G401.6 (cell line): ENCODE measurements at regions not wholly inside any gene's neighbourhood (a gene's known extent, or its start where the extent isn't known, plus 50 kb on each side); places are given as distances from the start of the nearest gene placed in this dataset.

ENCODE experiments used
- FAIRE-seq: peaks from 2 replicates; lab custom pipeline; 2012; peaks lifted over from hg19 to GRCh38; lab: Jason Lieb, UNC

GRCh38 chr9:27888661-27889295, 315.5 kb upstream of the C9orf72 start:
- no peak for FAIRE-seq

- no peak for FAIRE-seq
These were observed 351.2 kb upstream of the C9orf72 start for GRCh38 chr9:27924502-27924901.

DNA sequence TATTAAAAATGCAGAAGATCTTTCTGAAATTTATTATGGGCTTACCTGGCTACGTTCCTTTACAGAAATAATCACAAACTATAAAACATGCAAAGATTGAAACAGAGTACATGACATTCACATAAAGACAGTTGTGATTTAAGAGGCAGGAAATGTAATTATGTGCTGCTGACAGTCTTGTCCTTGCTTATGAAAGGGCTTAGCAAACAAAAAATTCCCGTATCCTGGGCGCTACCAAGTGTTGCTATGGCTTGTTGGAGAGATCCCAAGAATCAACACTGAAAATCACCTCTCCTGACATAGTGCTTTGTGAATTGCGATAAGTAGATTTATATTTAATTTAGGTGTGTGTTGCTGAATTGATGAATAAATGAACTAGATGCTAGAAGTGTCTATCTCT, 352.5 kb upstream of the C9orf72 start:
- FAIRE-seq: no peak

- no peak for FAIRE-seq
These were observed 356.6 kb upstream of the C9orf72 start for GRCh38 chr9:27929841-27930240.

- FAIRE-seq: no peak
These were observed 360.1 kb upstream of the C9orf72 start for GRCh38 chr9:27933210-27934025.

GRCh38 chr9:27934471-27934870, 361.2 kb upstream of the C9orf72 start:
- no peak for FAIRE-seq

- FAIRE-seq: no peak
These were observed 365.9 kb upstream of the C9orf72 start for GRCh38 chr9:27939186-27939585.

DNA sequence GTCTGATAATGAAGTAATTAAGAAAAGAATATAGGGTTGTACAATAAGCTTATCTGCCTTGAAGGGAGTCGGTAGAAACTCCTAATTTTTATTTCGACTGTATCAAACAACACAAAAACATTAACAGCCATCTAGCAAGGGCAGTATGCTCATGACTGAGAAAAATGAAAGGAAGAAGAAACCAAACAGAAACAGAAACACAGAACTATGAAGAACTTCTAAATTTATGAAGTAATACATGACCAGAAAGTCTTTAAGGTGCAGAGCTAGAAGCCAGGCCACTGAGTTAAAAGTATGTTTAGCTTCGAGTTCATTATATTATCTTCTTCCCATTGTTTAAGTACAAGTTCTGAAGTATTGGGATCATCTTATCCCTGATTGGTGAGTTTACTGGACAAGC, 367.3 kb upstream of the C9orf72 start:
- FAIRE-seq: no peak

GRCh38 chr9:27943501-27943900, 370.2 kb upstream of the C9orf72 start:
- no peak for FAIRE-seq

- FAIRE-seq: no peak
These were observed 372.1 kb upstream of the C9orf72 start for GRCh38 chr9:27945386-27945785.

- no peak for FAIRE-seq
These were observed 377.1 kb upstream of the C9orf72 start for GRCh38 chr9:27950382-27950781.

GRCh38 chr9:27954858-27955257, 381.6 kb upstream of the C9orf72 start:
- FAIRE-seq: no peak

- no peak for FAIRE-seq
These were observed 390.6 kb upstream of the C9orf72 start for GRCh38 chr9:27963836-27964235.

GRCh38 chr9:27967210-27967609, 393.9 kb upstream of the C9orf72 start:
- FAIRE-seq: no peak

GRCh38 chr9:27977931-27978330, 404.6 kb upstream of the C9orf72 start:
- no peak for FAIRE-seq

DNA sequence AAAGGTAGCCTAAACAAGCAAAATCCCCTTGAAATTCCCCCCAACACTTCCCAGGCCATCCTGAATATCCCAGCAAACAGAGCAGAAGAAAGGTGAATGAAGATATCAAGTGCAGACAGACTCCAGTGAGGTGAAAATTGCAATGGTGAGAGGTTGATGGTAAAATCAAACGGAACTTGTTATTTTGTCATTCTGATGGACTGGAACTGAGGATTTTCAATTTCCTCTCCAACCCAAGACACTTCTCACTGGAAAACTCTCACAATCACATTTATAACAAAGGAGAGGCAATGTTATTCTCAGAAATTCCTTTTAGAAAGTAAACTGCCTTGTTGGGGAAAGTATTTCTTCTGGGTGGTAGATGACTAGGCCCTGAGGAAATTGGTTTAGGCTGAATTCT, 412.4 kb upstream of the C9orf72 start:
- FAIRE-seq: no peak

DNA sequence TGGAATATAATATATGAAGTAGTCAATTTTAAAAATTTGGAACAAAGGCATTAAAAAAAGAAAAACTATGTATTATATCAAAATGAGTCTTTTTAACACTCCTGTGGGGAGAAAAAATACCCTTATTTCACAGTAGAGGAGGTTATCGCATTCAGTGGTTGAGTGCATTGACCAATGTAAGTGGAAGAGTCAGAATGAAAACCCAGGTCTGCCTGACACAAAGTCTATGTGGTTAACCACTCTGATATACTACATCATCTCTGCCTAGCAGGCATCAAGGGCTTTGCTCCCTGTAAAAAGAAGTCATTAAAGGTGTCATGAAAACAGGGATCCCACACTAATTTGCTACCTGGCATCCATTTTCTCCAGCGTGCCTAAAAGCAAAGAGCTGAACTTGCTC, 417.2 kb upstream of the C9orf72 start:
- FAIRE-seq: no peak

DNA sequence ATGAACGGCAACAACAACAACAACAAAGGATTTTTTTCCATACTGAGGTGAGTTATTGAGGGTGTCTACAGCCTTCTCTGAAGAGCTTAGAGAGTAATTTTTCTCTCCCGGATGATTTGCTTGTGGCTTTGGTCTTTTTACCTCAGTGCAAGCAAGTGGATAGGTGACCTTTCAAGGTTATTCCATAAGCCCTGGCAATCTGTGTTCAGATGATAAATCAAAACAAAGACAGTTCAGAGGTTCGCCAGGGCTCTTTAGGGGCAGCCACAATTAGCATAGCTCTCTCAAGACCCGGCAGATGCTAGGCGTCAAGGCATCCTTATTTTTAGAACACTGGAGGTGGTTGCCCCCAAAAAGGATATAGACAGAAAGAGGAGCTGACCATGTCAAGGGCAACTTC, 417.9 kb upstream of the C9orf72 start:
- FAIRE-seq: no peak

DNA sequence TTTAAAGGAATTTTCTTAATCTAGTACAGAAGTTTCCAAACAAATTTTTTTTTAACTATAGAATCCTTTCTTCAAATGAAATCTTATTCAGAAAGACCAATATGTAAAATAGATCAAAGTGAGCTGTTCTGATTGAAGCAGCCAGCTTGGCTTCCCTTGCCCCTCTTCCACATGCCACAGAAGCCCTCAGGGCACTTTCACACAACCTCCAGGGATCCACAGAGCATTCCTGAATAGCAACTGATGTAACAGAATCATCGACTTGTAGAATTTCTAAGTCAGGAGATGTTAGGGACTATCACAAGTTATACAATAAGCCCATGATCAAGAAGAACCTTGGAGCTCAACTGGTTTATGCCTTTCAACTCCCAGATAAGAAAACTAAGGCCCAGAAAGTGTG, 427.8 kb upstream of the C9orf72 start:
- no peak for FAIRE-seq

DNA sequence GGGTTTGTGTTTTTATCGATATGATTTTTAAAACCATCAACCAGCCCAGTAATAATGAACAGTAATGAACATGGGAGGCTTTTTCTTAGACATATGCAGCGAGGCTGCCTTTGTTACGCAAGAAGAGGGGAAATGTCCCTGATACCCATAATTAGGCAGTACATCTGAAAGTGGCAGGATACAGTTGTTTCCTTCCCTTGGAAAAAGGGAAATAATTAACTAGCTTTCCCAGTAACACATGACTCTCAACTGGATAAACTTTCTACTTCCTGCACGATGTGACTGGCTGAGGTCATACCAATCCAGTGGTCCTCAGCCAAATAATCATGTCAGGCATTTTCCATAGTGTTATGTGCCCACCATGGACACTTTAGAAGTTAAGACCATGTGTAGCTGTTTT, 431.6 kb upstream of the C9orf72 start:
- FAIRE-seq: no peak

DNA sequence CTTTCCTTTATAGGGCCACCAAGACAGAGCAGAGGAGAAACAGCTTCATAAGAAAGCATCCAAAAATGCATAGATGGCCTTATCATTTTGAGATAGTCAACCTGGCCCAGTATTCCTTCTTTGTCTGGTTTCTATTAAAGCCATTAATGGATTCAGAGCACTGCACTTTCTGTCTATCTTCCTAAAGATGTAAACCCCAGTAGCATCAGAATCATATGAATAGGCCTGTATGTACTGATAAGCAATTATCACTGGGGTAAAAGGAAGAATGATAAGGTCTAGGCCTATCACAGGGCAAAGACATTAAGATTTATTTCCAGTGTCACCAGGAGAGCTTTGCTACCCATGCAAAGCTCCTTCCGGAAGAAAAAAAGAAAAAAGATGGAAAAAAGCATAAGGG, 432.5 kb upstream of the C9orf72 start:
- FAIRE-seq: no peak

DNA sequence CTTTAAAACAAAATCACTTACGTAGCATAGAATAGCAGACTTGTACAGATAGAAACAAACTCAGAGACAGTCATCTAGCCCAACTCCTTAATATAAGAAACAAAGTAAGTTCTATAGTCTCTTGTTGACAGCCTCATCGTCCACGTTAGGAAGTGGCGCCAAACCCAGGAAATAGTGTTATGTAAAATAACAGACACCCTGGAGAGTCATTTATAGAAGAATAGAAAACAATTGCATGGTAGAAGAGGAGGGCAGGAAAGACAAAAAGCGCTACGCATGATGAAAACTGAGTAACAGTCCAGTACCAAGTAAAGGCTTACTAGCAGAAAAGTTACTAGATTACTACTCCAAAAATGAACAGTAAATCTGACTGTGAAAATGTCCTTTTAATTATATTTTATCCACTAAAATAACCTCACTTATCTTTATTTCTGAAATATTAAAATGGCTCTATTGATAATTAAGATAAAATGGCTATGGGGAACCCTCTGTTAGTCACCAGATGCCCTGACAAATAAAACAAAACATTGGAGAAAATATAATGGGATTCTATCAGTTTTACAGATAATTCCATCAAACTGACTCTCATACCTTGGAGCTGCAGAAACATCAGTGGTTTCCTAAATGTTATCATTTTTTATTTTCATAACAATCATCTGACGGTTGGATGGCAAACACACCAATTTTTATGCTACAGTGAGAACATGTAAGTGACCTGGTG, 434.0 kb upstream of the C9orf72 start:
- FAIRE-seq: no peak

GRCh38 chr9:28014212-28014611, 440.9 kb upstream of the C9orf72 start:
- no peak for FAIRE-seq
